GM13977 (cell line): ENCODE measurements at regions not wholly inside any gene's neighbourhood (a gene's known extent, or its start where the extent isn't known, plus 50 kb on each side); places are given as distances from the start of the nearest gene placed in this dataset.

ENCODE experiments used
- DNase-seq: peaks from one replicate; pipeline ENCODE4 v3.0.0; 2012; ENCODE audit warnings: low spot score
- CTCF ChIP-seq: IDR thresholded peaks from 2 replicates; pipeline ENCODE4 v1.5.1; 2012; ENCODE audit warnings: mild to moderate bottlenecking, control low read depth; ENCODE audit not compliant: insufficient read depth; ENCODE audit errors: extremely low read depth, missing control alignments
- in situ Hi-C: fragments of 300-500 bp; cut with MboI; formaldehyde crosslinking; loops from one replicate; pipeline ENCODE4 v1.12.0; 2022; ENCODE audit warnings: low sequenced_read_pairs, low pct_unique_long_range_greater_than_20kb, mixed read lengths, inconsistent platforms; ENCODE audit not compliant: unreplicated experiment

- TF ChIP-seq CTCF: no peak
These were observed 72.0 kb upstream of the TOX3 start for GRCh38 chr16:52618753-52619497.

DNA sequence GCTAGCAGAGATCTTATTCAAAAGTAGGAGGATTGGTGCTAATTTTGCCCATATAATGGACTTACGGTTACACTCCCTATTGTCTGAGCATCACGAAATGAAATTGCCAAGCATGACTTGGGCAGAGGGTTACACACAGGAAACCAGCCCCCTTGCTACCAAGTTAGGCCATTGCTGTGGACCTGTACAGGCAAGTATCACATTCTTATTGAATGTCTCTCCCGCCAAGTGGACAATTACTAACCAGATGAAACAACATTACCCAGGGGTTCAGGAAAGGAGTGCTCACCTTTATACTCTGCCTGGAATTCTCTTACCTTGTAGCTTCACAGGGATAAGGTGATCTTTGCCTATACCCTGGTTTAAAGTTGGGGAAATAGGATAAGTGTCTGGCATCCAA lies 70.6 kb upstream of the TOX3 start:
- no peak for DNase-seq
- in situ Hi-C loops: no loop called here
- no peak for TF ChIP-seq CTCF

More at GRCh38 chr16:52618753-52619497, 72.0 kb upstream of the TOX3 start:
- in situ Hi-C loops: no loop called here
- no peak for DNase-seq

DNA sequence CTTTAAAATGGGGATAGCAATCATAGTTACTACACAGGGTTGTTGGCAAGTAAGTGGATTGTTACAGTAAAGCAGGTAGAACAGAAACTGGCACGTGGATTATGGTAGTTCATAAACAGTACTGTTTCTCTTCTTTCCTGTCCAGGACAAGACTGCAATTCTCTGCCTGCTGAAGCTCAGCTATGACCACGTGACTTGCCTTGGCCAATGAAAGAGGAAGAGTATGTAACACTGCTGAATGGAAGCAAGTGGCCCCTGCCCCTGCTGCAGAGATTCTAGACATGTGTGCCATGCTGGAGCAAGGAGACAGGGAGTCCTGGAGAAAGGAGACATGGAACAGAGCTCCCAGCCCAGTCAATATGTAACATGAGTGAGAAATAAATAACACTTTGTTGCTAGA lies 66.6 kb upstream of the TOX3 start:
- no peak for DNase-seq
- in situ Hi-C loops: no loop called here
- TF ChIP-seq CTCF: no peak

GRCh38 chr16:52611817-52612673 lies 65.1 kb upstream of the TOX3 start:
- DNase-seq: no peak
- in situ Hi-C loops: no loop called here
- TF ChIP-seq CTCF: no peak

DNA sequence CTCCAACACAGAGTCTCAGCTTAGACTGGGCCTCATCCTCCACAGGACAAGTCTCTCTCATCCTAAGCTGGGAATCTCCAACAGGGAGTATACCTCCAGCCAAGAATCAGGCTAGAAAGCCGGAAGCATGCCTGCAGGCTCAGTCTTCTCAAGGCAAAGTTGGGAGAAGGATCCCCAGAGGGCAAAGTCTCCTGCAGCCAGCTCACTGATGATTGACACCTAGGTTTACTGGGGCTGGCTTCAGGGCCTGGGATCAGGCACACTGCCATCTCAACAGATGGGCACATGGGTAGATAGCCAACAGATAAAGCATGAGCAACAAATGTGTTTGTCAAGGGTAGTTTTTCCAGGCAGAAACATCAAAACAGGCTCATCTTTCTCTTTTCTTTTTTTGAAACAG lies 56.1 kb upstream of the TOX3 start:
- no peak for DNase-seq
- TF ChIP-seq CTCF: no peak
- in situ Hi-C loops: no loop called here

- DNase-seq: no peak
- TF ChIP-seq CTCF: no peak
- in situ Hi-C loops: no loop called here
These were observed 51.0 kb upstream of the TOX3 start for GRCh38 chr16:52597772-52598483.
